ENCODE measurements at regions not wholly inside any gene's neighbourhood (a gene's known extent, or its start where the extent isn't known, plus 50 kb on each side); places are given as distances from the start of the nearest gene placed in this dataset.
A peak's percentile ranks its signal among the peaks of the same experiment; 100 is the strongest.

GRCh38 chr2:160925956-160926355 is 234.3 kb upstream of the TANK start:
- TF ChIP-seq ATF1 (CRISPR knock-in tag; IDR thresholded peaks at IDR 0.05) (no peak), NR3C1 (CRISPR knock-in tag; conservative IDR thresholded peaks at IDR 0.05; ENCODE audit: low read depth) (no peak), ZNF416 (CRISPR knock-in tag; IDR thresholded peaks at IDR 0.05) (no peak), GTF2I (CRISPR knock-in tag; conservative IDR thresholded peaks at IDR 0.05) (no peak)
- Mint-ChIP-seq H3K36me3 (no peaks in the 10 kb centered on the region; the same call in 1 of the 2 replicates), H3K9me3 (peaks cover 16% of the 10 kb centered on the region), H3K4me1 (peaks cover 63% of the 10 kb centered on the region), H3K27ac (no peak overlapping the region), H3K4me3 (no peak overlapping the region), H3K27me3 (ENCODE audit: low read depth) (no peaks in the 10 kb centered on the region; the same call in 1 of the 2 replicates)
- POLR2A ChIA-PET = no interaction called here
- CTCF ChIA-PET = no interaction called here
- DNase-seq (ENCODE audit: low spot score) = no peak
- no peak for ATAC-seq

- ATAC-seq (no peak), DNase-seq (ENCODE audit: low spot score) (no peak)
- Mint-ChIP-seq H3K36me3 (no peaks in the 10 kb centered on the region; the same call in 1 of the 2 replicates), H3K4me3 (no peak overlapping the region), H3K4me1 (peaks cover 54% of the 10 kb centered on the region), H3K9me3 (peaks cover 16% of the 10 kb centered on the region), H3K27ac (no peak overlapping the region), H3K27me3 (ENCODE audit: low read depth) (no peaks in the 10 kb centered on the region; the same call in 1 of the 2 replicates)
- TF ChIP-seq E2F1 (CRISPR knock-in tag; IDR thresholded peaks at IDR 0.05) (no peak), USF1 (CRISPR knock-in tag; IDR thresholded peaks at IDR 0.05) (peak; percentile 51), ETV6 (CRISPR knock-in tag; IDR thresholded peaks at IDR 0.05) (no peak), NR3C1 (CRISPR knock-in tag; conservative IDR thresholded peaks at IDR 0.05; ENCODE audit: low read depth) (no peak), USF2 (CRISPR knock-in tag; IDR thresholded peaks at IDR 0.05) (peak; percentile 49), NFYB (CRISPR knock-in tag; conservative IDR thresholded peaks at IDR 0.05; ENCODE audit: low read depth) (peak; percentile 54), GRHL2 (CRISPR knock-in tag; IDR thresholded peaks at IDR 0.05; ENCODE audit: insufficient replicate concordance, severe bottlenecking) (no peak)
- POLR2A ChIA-PET = no interaction called here
- CTCF ChIA-PET = interaction anchor here (0.9 to 1.4 kb wide), 2 partner anchors 8 to 498 kb away, joined by 3 to 4 read pairs; no protein-coding TSS in a partner anchor
Measured at GRCh38 chr2:160927324-160927723, 232.9 kb upstream of the TANK start.

GRCh38 chr2:160928854-160929301 is 231.3 kb upstream of the TANK start:
- ATAC-seq = no peak
- H3K36me3 Mint-ChIP-seq = no peaks in the 10 kb centered on the region; the same call in 1 of the 2 replicates
- CTCF ChIA-PET = interaction anchor here (0.7 kb wide), 1 partner anchor 10 kb away, joined by 4 read pairs; no protein-coding TSS in a partner anchor

More at GRCh38 chr2:160928854-160929301, 231.3 kb upstream of the TANK start:
- DNase-seq (ENCODE audit: low spot score) = no peak
- Mint-ChIP-seq H3K27ac (no peak overlapping the region), H3K27me3 (ENCODE audit: low read depth) (no peaks in the 10 kb centered on the region; the same call in 1 of the 2 replicates), H3K4me3 (no peak overlapping the region), H3K4me1 (peaks cover 53% of the 10 kb centered on the region), H3K9me3 (peaks cover 16% of the 10 kb centered on the region)
- TF ChIP-seq E2F4 (CRISPR knock-in tag; IDR thresholded peaks at IDR 0.05; ENCODE audit: borderline replicate concordance, low read depth) (no peak), ATF6 (CRISPR knock-in tag; IDR thresholded peaks at IDR 0.05) (no peak), ZNF416 (CRISPR knock-in tag; IDR thresholded peaks at IDR 0.05) (no peak), ZBTB21 (CRISPR knock-in tag; IDR thresholded peaks at IDR 0.05; ENCODE audit: borderline replicate concordance) (no peak), ZNF671 (CRISPR knock-in tag; IDR thresholded peaks at IDR 0.05) (no peak), AFF4 (CRISPR knock-in tag; IDR thresholded peaks at IDR 0.05; ENCODE audit: borderline replicate concordance) (no peak), MLX (CRISPR knock-in tag; IDR thresholded peaks at IDR 0.05) (no peak), ZNF396 (CRISPR knock-in tag; IDR thresholded peaks at IDR 0.05; ENCODE audit: borderline replicate concordance) (no peak)
- POLR2A ChIA-PET = no interaction called here
